ENCODE measurements at regions not wholly inside any gene's neighbourhood (a gene's known extent, or its start where the extent isn't known, plus 50 kb on each side); places are given as distances from the start of the nearest gene placed in this dataset.
A peak's percentile ranks its signal among the peaks of the same experiment; 100 is the strongest.

DNA sequence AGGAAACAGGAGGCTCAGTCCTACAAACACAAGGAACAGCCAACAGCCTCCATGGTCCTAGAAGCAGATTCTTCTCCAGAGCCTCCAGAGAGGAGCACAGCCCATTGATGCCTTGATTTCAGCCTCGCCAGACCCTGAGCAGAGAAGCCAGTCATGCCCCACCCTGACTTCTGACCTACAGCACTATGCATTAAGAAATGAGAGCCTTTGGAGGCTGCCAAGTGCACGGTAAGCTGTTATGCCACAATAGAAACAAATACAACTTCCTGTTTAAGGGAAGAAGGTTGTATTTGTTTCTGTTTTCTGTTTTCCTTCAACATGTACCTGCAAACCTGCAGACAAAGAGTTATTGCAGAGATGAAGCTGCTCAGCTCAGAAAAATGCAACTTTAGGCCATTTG lies 181.3 kb upstream of the AGAP1 start:
- DNase-seq (ENCODE audit: low read depth): no peak
- in situ Hi-C loops (cut with HindIII; ENCODE audit: low pct_unique_long_range_greater_than_20kb, low sequenced_read_pairs): no loop called here

DNA sequence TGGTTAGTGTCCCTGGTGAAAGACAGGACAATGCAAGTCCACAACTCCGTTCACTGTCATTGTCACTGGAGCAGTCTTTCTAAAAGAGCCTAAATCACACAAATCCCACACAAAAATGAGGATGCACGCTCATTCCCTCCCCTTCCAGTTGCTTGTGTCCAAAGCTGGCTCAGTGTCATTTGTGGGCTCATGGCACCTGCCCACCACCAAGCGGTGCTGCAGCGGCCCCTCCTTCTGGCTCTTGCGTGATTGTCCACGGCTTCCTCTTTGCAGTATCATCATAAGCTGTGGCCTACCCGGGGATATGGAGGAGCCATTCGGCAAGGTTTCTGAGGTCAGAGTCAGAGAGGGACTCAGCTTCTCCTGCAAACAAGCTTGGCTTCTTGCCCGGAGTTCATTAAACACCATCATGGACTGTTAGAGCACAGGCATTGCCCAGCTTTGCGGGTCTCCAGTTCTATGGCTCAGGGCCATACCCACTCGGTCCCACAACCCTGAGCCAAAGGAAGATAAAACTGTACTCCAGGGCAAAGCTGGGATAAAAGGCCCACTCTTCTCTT lies 179.4 kb upstream of the AGAP1 start:
- no peak for DNase-seq (ENCODE audit: low read depth)

DNA sequence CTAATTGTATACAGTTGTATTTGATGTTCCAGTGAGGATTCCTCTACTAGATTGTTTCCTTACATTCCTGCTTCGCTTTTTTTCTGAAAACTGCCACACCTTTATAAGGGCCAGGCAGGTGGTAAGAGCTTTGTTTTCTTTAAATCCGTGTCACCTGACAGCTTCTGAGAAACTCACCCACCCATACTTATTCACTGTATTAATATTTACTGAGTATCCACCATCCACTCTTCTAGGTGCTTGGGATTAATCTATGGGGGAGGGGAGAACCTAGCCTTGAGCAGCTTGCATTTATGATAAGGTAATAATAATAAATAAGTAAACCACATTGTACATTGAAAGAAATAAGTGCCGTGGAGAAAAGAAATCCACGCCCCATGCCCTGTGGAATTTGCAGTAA lies 174.7 kb upstream of the AGAP1 start:
- DNase-seq (ENCODE audit: low read depth): no peak
- in situ Hi-C loops (cut with HindIII; ENCODE audit: low pct_unique_long_range_greater_than_20kb, low sequenced_read_pairs): no loop called here

More for the DNA sequence above, 179.4 kb upstream of the AGAP1 start:
- in situ Hi-C loops (cut with HindIII; ENCODE audit: low pct_unique_long_range_greater_than_20kb, low sequenced_read_pairs): no loop called here

DNA sequence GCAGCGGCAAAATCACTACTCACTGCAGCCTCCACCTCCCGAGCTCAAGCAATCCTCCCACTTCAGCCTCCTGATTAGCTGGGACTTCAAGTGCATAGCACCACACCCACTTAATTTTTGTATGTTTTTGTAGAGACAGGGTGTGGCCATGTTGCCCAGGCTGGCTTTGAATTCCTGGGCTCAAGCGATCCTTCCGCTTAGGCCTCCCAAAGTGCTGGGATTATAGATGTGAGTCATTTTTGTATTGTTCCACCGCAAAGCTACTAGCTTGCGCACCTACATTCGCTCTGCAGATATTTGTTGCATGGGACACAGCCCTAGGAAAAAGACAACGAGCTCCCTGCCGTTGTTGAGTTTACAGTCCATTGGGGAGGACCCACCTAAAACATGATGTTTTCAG lies 173.5 kb upstream of the AGAP1 start:
- DNase-seq (ENCODE audit: low read depth): no peak
- in situ Hi-C loops (cut with HindIII; ENCODE audit: low pct_unique_long_range_greater_than_20kb, low sequenced_read_pairs): no loop called here

DNA sequence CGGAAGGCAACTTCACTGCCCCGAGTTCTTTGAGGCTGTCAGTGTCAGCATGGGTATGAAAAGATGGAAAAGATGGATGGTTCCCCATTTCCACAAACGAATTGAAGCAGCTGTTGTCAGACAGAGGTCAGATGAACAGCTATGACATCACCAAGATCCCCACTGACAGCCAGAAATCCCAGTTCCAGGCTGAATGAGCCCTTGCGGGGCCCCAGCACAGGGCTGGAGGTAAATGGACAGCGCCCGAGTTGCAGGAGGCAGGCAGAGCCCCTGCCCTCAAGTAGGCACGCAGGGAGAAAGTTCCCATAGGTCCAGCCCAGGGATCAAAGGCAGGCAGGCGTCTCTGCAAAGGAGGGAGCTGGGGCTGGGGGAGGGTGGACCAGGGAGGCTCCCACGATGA lies 169.5 kb upstream of the AGAP1 start:
- no peak for DNase-seq (ENCODE audit: low read depth)
- in situ Hi-C loops (cut with HindIII; ENCODE audit: low pct_unique_long_range_greater_than_20kb, low sequenced_read_pairs): no loop called here

DNA sequence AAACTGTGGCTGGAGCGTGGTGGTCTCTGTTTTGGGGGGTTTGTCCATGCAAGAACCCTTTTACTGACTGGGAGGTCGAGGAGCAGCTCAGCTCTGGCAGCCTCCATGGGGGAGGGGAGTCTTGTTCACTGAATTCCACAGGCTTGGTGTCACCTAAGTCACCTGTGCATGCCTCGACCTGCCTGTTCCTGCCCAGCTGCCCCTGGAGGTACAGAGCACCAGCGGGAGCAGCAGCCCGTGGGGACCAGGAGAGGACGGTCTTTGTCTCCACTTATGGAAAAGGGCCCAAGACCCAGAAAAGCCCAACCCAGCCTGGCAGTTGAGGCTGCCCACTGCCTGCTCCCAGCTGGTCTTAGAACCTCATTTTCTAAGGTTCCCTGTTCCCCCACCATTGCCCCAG lies 168.7 kb upstream of the AGAP1 start:
- in situ Hi-C loops (cut with HindIII; ENCODE audit: low pct_unique_long_range_greater_than_20kb, low sequenced_read_pairs): no loop called here

DNA sequence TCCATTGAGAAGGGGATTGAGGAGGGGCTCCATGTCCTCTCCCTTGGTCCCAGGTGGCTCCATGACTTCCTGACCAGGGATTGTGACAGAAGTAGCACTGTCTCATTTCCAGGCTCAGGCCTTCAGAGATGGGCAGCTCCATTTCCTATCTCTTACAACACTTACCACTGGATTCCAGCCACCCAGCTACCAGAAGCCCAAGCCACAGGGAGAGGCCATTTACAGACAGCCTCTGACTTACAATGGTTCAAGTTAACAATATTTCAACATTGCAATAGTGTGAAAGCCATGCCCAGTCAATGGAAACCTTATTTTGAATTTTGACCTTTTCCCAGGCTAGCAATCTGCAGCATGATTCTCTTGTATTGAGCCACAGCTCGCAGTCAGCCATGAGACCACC lies 164.9 kb upstream of the AGAP1 start:
- in situ Hi-C loops (cut with HindIII; ENCODE audit: low pct_unique_long_range_greater_than_20kb, low sequenced_read_pairs): no loop called here
- no peak for DNase-seq (ENCODE audit: low read depth)

More for the DNA sequence above, 168.7 kb upstream of the AGAP1 start:
- no peak for DNase-seq (ENCODE audit: low read depth)

DNA sequence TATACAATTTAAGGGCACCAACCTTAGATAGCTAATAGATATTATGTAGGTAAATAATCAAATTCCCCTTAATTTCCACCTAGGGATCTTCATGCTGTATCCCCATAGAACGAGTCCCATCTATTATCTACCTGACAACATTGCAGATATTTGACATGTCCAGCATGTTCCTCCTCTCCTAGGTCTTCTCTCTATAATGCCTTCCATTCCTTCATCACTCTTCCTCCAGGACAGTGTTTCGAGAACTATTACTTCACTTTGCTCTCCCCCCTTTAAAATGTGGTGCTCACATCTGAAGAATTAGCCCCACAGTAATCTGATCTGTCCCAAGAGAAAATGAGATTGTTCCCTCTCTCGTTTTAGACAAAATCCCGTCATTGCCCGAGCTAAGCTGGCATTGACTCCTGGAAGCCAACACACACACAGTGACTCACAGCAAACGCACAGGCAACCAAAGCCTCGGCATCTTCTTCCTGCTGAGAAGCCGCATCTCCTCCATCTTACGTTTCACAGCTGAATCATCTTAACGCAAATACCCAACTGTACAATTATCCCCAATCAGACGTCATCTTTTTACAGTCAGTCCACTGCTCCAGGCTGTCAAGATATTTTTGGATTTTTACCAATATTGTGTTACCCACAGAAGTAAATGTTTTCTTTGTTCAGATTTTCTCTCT lies 162.9 kb upstream of the AGAP1 start:
- DNase-seq (ENCODE audit: low read depth): peak; percentile 4
- in situ Hi-C loops (cut with HindIII; ENCODE audit: low pct_unique_long_range_greater_than_20kb, low sequenced_read_pairs): no loop called here

DNA sequence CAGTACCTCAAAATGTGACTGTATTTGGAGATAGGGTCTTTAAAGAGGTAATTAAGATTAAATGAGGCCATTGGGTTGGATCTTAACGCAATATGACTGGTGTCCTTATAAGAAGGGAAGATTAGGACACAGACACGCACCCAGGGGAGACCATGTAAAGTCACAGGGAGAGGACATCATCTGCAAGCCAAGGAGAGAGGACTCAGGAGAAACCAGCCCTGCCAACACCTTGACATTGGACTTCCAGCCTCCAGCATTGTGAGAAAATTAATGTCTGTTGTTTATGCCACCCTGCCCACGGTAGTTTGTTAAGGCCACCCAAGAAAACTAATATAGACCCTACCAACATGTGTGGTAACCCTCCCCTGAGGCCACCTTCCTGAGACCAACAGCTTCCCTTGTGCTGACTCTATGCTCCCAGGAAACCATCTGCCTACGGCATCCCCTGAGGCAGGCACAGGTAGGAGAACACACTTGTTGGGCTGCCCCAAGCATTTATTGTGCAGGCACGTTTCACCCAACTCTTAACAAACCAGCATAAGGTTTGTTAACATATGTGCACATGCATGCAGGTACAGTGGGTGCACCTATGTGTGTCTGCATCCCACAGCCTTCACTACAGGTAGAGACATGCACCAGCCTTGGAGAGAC lies 161.5 kb upstream of the AGAP1 start:
- in situ Hi-C loops (cut with HindIII; ENCODE audit: low pct_unique_long_range_greater_than_20kb, low sequenced_read_pairs): no loop called here
- DNase-seq (ENCODE audit: low read depth): no peak

DNA sequence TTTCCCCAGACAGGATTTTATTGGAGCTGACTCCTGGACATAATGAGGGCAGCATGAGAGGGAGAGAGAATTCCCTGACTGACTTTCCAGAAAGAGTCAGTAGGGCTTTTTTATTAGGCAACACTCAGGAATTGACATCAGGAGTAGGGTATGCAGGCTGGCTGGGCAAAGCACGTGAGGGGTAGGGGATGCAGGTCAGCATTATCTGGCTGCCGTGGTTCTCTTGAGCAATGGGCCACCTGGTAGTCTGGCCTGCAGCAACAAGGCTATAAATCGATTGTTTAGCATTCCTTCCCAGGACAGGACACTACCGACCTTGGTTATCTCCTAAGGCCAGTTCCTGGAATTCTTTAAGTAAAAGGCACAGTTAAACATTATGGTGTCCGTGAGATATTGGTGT lies 160.8 kb upstream of the AGAP1 start:
- in situ Hi-C loops (cut with HindIII; ENCODE audit: low pct_unique_long_range_greater_than_20kb, low sequenced_read_pairs): no loop called here

DNA sequence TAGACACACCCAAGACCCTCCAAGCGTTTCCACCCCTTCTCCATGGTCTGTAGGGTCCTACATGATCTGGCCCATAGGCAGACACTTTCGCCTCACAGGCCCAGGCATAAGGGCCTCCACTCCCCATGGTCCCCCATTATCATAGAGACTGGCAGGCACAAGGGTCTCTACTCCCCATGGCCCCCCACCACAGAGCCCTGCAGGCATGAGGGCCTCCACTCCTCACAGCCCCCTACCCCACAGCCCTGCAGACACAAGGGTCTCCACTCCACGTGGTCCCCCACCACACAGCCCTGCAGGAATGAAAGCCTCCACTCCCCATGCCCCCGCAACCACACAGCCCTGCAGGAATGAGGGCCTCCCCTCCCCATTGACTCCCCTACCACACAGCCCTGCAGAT lies 159.7 kb upstream of the AGAP1 start:
- no peak for DNase-seq (ENCODE audit: low read depth)
- in situ Hi-C loops (cut with HindIII; ENCODE audit: low pct_unique_long_range_greater_than_20kb, low sequenced_read_pairs): no loop called here

More for the DNA sequence above, 160.8 kb upstream of the AGAP1 start:
- DNase-seq (ENCODE audit: low read depth): no peak

DNA sequence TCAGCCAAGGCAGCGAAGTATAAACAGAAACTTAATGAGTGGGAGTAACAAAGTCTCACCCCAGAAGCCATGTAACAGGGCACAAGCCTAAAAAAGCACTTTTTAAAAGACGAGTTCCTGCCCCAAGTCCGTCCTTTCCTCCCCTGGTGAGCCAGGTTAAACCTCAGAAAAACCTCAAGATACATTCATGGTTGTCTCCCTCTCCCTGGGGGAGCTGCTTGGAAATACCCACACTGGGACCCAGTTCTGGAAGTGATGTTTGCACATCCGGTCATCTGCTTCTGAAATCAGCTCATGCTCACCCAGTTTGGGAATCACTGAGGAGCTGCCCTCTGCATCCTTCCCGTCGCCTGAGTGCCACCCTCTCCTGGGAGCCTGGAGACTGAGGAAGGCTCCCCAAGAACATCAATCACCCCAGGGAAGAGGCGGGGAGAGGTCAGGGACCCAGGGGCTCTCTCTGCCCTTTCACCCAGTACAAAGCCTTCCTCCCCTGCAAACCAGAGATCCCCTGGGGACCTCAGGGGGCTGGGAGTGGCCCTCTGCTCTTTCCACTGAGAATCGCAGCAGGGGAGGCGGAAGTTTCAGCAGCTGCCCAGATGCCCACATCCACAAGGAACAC lies 150.6 kb upstream of the AGAP1 start:
- DNase-seq (ENCODE audit: low read depth): no peak
- in situ Hi-C loops (cut with HindIII; ENCODE audit: low pct_unique_long_range_greater_than_20kb, low sequenced_read_pairs): no loop called here

DNA sequence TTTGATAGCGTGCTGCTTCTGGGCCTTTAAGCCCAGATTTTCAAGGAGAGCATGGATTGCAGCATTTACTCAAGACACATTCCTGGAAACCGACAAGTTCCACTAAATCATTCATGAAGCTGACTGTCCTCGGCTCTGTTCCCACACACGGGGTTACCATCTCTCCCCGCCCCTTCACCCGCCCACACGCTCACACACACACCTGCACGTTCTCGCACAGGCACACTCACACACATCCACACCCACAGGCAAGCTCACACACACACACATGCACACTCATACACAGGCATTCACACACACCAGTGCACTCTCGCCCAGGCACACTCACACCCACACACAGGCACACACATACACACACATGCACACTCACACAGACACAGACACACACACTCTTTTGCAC lies 150.0 kb upstream of the AGAP1 start:
- in situ Hi-C loops (cut with HindIII; ENCODE audit: low pct_unique_long_range_greater_than_20kb, low sequenced_read_pairs): no loop called here
- DNase-seq (ENCODE audit: low read depth): no peak

DNA sequence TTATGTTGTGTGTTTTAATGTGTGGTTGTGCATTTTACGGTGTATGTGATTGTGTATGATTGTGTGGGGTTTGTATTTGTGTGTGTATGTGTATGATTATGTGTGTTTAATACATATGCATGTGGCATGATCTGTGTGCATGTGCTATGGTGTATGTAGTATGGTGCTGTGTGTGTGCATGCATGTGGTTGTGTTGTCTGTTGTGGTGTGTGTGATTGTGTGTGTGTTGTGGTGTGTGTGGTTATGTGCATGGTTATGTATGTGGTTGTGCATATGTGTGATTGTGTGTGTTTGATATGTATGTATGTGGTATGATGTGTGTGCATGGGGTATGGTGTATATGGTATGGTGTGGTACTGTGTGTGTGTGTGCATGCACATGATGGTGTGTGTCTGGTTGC lies 148.1 kb upstream of the AGAP1 start:
- no peak for DNase-seq (ENCODE audit: low read depth)
- in situ Hi-C loops (cut with HindIII; ENCODE audit: low pct_unique_long_range_greater_than_20kb, low sequenced_read_pairs): no loop called here

DNA sequence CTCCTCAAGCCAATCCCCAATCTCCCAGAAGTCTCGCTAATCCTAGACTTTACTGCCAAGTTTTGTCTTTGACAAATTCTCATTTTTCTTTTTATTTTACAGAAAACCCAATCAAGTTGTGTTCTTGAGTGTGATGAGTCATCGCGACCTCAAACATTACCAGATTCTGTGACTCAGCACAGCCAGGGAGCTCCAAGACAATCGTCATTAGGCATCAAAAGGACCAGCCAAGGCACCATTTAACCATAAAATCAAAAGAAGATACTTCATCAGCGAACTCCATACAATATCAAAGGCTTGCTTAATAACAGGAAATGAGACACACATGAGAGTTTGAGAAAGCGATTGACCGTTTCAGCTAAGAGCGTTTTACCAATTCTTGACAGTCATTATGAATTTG lies 146.2 kb upstream of the AGAP1 start:
- in situ Hi-C loops (cut with HindIII; ENCODE audit: low pct_unique_long_range_greater_than_20kb, low sequenced_read_pairs): no loop called here
- peak; percentile 15 for DNase-seq (ENCODE audit: low read depth)

DNA sequence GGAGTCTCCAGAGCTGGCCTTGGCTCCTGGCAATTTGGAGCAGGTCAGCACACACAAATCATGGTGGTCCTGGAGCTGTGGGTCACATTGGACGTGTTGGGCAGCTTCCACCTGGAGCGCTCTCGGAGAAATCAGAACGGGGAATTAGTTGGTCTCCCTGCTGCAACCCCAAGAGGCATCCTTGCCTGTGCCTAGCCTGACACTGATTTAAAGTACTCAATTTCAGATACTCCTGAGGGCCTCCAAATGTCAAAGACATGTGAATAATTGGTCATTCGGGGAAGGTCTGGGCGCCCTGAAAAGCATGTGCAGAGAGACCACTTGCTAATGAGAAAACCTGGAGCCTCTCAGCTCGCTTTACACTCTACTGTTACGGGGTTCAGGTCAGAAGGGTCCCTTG lies 145.5 kb upstream of the AGAP1 start:
- no peak for DNase-seq (ENCODE audit: low read depth)
- in situ Hi-C loops (cut with HindIII; ENCODE audit: low pct_unique_long_range_greater_than_20kb, low sequenced_read_pairs): no loop called here

DNA sequence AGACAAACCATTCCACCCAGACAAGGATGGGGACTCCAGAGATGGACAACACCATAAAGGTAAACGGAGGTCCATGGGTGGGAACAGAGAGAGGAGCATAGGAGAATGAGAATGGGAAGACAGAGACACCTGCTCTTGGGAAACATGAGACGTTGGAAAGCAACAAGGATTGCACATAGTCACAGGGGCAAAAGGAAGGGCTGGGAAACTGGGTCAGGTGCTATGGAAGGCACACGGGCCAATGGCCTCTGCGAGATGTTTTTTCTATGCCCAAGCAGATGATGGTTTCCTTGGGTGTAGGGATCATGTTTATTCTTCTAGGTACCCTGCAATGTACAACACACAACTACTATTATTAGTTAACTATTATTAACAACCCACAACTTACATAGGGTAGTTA lies 143.6 kb upstream of the AGAP1 start:
- in situ Hi-C loops (cut with HindIII; ENCODE audit: low pct_unique_long_range_greater_than_20kb, low sequenced_read_pairs): no loop called here
- no peak for DNase-seq (ENCODE audit: low read depth)

DNA sequence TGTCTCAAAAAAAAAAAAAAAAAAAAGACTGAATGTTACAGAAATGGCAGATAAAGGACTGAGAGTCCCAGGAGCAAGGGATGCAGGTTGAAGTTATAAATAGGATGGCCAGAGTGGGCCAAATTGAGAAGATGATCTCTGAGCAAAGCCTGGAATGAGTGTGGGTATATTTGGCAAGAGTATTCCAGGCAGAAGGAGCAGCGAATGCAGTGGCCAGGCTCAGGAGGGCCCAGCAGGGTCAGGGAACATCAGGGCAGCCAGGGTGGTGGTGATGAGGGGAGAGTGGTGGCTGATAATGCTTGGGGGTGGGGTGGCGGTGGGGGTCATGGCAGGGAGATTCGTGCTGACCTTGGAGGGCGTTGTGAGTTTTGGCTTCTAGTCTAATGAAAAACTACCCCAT lies 141.3 kb upstream of the AGAP1 start:
- in situ Hi-C loops (cut with HindIII; ENCODE audit: low pct_unique_long_range_greater_than_20kb, low sequenced_read_pairs): no loop called here
- DNase-seq (ENCODE audit: low read depth): no peak

DNA sequence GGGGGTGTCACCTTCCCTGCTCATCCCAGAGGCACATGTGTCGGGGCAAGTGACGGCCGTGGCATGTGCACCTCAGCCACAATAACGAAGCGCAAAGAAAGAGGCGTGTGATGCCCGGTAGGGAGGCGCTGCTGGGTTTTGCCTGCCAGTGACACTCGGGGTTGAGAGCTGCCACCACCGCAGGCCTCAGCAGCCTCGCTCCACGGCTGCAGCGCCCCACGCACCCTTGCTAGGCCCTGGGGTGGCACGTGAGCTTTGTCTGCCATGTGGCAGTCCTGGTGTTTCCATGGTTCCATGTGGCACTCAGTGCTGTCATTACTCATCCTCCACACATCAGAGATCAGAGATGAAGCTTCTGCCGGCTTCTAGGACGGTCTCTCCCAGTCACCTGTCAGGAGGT lies 136.0 kb upstream of the AGAP1 start:
- in situ Hi-C loops (cut with HindIII; ENCODE audit: low pct_unique_long_range_greater_than_20kb, low sequenced_read_pairs): no loop called here
- DNase-seq (ENCODE audit: low read depth): no peak

Measured in Caki2 (cell line).